CD14-positive monocyte (primary cell): ENCODE measurements at regions not wholly inside any gene's neighbourhood (a gene's known extent, or its start where the extent isn't known, plus 50 kb on each side); places are given as distances from the start of the nearest gene placed in this dataset.

ENCODE experiments used
- DNase-seq, 3 donors: peaks; one replicate each; pipeline ENCODE4 v3.0.0-alpha.2; 2011 to 2022
- H2AFZ ChIP-seq: 2 replicates; pipeline ENCODE4 v1.6.0; 2012; ENCODE audit warnings: mild to moderate bottlenecking, low read depth, low read length, inconsistent platforms; ENCODE audit not compliant: insufficient read depth, poor library complexity, severe bottlenecking
- H3K27ac ChIP-seq, 2 donors: 1 replicate in 1 of 2; 2 replicates in 1 of 2; pipeline ENCODE4 v1.5.1; 2012 to 2013; ENCODE audit warnings: low read length in 2 of 2, control low read depth in 1 of 2, inconsistent platforms in 1 of 2, low read depth in 1 of 2, mild to moderate bottlenecking in 1 of 2
- H3K27me3 ChIP-seq, 2 donors: one replicate each; pipeline versions ENCODE4 v1.6.0 to v1.6.1; 2011 to 2013; ENCODE audit warnings: low read length in 2 of 2; ENCODE audit not compliant: control insufficient read depth in 2 of 2, insufficient read depth in 2 of 2
- H3K36me3 ChIP-seq, 2 donors: replicated peaks in 1 of 2; 1 replicate in 1 of 2; 2 replicates in 1 of 2; pipeline versions ENCODE4 v1.5.1 to v1.6.1; 2012 to 2013; ENCODE audit warnings: low read length in 2 of 2, control low read depth in 1 of 2, inconsistent platforms in 1 of 2, mild to moderate bottlenecking in 1 of 2; ENCODE audit not compliant: insufficient read depth in 2 of 2, control insufficient read depth in 1 of 2
- H3K4me1 ChIP-seq, 2 donors: 1 replicate in 1 of 2; 2 replicates in 1 of 2; pipeline versions ENCODE4 v1.5.1 to v1.6.1; 2012 to 2013; ENCODE audit warnings: low read length in 2 of 2, control low read depth in 1 of 2, inconsistent platforms in 1 of 2, mild to moderate bottlenecking in 1 of 2, moderate library complexity in 1 of 2; ENCODE audit not compliant: insufficient read depth in 2 of 2, control insufficient read depth in 1 of 2
- H3K4me2 ChIP-seq: replicated peaks from 2 replicates; pipeline ENCODE3; 2012; ENCODE audit warnings: low read length, moderate library complexity, mild to moderate bottlenecking; ENCODE audit not compliant: poor library complexity, severe bottlenecking; ENCODE audit errors: extremely low read depth
- H3K4me3 ChIP-seq, 3 experiments: fragments of 200-600 bp in 1 of 3; sonication (generic) in 1 of 3; replicated peaks in 1 of 3; 1 replicate in 2 of 3; 2 replicates in 1 of 3; pipeline ENCODE4 v1.5.1; 2011 to 2013; ENCODE audit warnings: low read length in 3 of 3, mild to moderate bottlenecking in 3 of 3, control low read depth in 2 of 3, low read depth in 2 of 3, inconsistent platforms in 1 of 3, moderate library complexity in 1 of 3
- H3K79me2 ChIP-seq: 2 replicates; pipeline ENCODE4 v1.6.0; 2012; ENCODE audit warnings: mild to moderate bottlenecking, control low read depth, inconsistent platforms, low read length, moderate library complexity; ENCODE audit not compliant: insufficient read depth
- H3K9ac ChIP-seq: 2 replicates; pipeline ENCODE4 v1.6.0; 2017; ENCODE audit warnings: low read length, mild to moderate bottlenecking; ENCODE audit not compliant: insufficient read depth, poor library complexity, severe bottlenecking
- H3K9me3 ChIP-seq, 2 donors: replicated peaks in 1 of 2; 1 replicate in 1 of 2; 2 replicates in 1 of 2; pipeline versions ENCODE4 v1.5.1 to v1.6.1; 2012 to 2013; ENCODE audit warnings: low read length in 2 of 2, control low read depth in 1 of 2; ENCODE audit not compliant: control insufficient read depth in 1 of 2, insufficient read depth in 1 of 2
- H4K20me1 ChIP-seq: 2 replicates; pipeline ENCODE4 v1.6.0; 2012; ENCODE audit warnings: mild to moderate bottlenecking, low read length, control low read depth, moderate library complexity; ENCODE audit not compliant: insufficient read depth
- H3K27ac Mint-ChIP-seq, 7 donors: one replicate each; pipeline ENCODE4 v1.8.0; 2020; ENCODE audit warnings: mild to moderate bottlenecking in 7 of 7, mixed read lengths in 7 of 7, moderate library complexity in 6 of 7, inconsistent platforms in 2 of 7
- H3K27me3 Mint-ChIP-seq, 3 donors: one replicate each; pipeline ENCODE4 v1.8.0; 2021 to 2022; ENCODE audit warnings: low read depth in 3 of 3, mild to moderate bottlenecking in 3 of 3, mixed read lengths in 3 of 3, moderate library complexity in 3 of 3, inconsistent platforms in 1 of 3
- H3K36me3 Mint-ChIP-seq, 2 donors: one replicate each; pipeline ENCODE4 v1.8.0; 2020; ENCODE audit warnings: mixed read lengths in 2 of 2, inconsistent platforms in 1 of 2, mild to moderate bottlenecking in 1 of 2
- H3K4me1 Mint-ChIP-seq: one replicate; pipeline ENCODE4 v1.8.0; 2020; ENCODE audit warnings: mild to moderate bottlenecking, mixed read lengths
- H3K4me3 Mint-ChIP-seq, 2 donors: one replicate each; pipeline ENCODE4 v1.8.0; 2020; ENCODE audit warnings: mild to moderate bottlenecking in 2 of 2, mixed read lengths in 2 of 2, moderate library complexity in 1 of 2
- H3K9me3 Mint-ChIP-seq, 7 donors: one replicate each; pipeline ENCODE4 v1.8.0; 2020 to 2022; ENCODE audit warnings: mixed read lengths in 7 of 7, mild to moderate bottlenecking in 6 of 7, moderate library complexity in 6 of 7, inconsistent platforms in 2 of 7
- WGBS: methylation state at CpG from one replicate; pipeline ENCODE4 v1.1.5; 2013; ENCODE audit warnings: missing lambda C conversion rate; ENCODE audit not compliant: insufficient coverage; 5-methylcytosine and 5-hydroxymethylcytosine counted together
- intact Hi-C, 2 donors: fragments of 100-400 bp; cut with micrococcal nuclease; formaldehyde crosslinking; loops; one replicate each; pipeline versions ENCODE4 v1.15.0 to v1.15.1; 2023
- TF ChIP-seq, protein P1 (sequence below): fragments of 200-600 bp; IDR thresholded peaks from one replicate; pipeline ENCODE4 v1.8.0; 2022; ENCODE audit warnings: antibody characterized with exemption, mild to moderate bottlenecking

DNA sequence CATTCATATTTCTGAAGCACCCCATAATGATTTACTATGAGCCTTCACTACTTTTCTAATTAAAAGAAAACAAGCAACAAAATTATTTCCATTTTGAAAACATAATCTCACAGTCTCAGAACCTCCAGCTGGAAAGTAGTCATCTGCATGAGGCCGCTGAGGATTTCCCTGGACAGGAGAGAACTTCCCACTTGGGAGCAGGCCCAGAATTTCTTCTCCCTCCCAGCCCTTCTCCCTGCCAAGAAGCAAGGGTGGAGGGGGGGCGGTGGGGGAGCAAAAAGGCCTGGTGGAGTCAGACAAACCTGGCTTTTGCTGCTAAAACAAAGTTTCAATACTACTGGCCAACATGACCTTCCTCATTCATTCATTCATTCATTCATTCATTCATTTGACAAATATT lies 167.3 kb downstream of the PJA1 start:
- H3K27me3 Mint-ChIP-seq, result peaks cover 0 to 8% (median 0%) of the 10 kb centered on the region in 3 donors
- TF ChIP-seq, protein P1, sequence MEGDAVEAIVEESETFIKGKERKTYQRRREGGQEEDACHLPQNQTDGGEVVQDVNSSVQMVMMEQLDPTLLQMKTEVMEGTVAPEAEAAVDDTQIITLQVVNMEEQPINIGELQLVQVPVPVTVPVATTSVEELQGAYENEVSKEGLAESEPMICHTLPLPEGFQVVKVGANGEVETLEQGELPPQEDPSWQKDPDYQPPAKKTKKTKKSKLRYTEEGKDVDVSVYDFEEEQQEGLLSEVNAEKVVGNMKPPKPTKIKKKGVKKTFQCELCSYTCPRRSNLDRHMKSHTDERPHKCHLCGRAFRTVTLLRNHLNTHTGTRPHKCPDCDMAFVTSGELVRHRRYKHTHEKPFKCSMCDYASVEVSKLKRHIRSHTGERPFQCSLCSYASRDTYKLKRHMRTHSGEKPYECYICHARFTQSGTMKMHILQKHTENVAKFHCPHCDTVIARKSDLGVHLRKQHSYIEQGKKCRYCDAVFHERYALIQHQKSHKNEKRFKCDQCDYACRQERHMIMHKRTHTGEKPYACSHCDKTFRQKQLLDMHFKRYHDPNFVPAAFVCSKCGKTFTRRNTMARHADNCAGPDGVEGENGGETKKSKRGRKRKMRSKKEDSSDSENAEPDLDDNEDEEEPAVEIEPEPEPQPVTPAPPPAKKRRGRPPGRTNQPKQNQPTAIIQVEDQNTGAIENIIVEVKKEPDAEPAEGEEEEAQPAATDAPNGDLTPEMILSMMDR, result no peak
- Histone ChIP-seq H3K4me1 (peaks cover 23 to 26% of the 10 kb centered on the region in 2 donors), H3K4me2 (no peak overlapping the region), H3K9me3 (no peaks in the 10 kb centered on the region), H2AFZ (no peak overlapping the region), H3K27ac (no peak overlapping the region), H3K9ac (no peak overlapping the region), H3K36me3 (no peaks in the 10 kb centered on the region), H3K4me3 (no peak overlapping the region), H3K27me3 (peaks cover 0 to 2% of the 10 kb centered on the region in 2 donors), H3K79me2 (no peaks in the 10 kb centered on the region), H4K20me1 (no peaks in the 10 kb centered on the region)
- H3K4me3 Mint-ChIP-seq, result no peak overlapping the region
- DNase-seq, result no peak
- no peaks in the 10 kb centered on the region for H3K36me3 Mint-ChIP-seq
- peaks cover 17% of the 10 kb centered on the region for H3K4me1 Mint-ChIP-seq
- no peaks in the 10 kb centered on the region for H3K9me3 Mint-ChIP-seq
- no CpG with 5 or more reads among the region's 2 CpGs for WGBS
- H3K27ac Mint-ChIP-seq, result no peak overlapping the region
- intact Hi-C loops, result no loop called here

DNA sequence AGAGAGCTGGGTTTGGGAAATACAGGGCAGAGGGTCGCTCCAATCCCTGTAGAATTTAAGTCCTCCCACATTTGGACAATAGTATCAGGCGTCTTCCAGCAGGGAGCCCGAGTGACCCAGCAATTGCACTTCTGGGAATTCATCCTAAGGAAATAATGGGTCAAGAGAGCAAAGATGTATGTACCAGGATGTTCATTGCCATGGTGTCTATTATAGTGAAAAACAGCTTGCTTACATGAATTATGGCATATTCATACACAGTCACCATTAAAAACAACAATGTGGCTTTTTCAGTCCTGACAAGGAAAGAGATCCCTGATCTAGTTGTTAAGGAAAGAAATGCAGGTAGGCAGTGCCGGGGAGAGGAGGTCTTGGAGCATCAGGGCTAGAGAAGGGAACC lies 167.7 kb downstream of the PJA1 start:
- H3K4me1 ChIP-seq, result peaks cover 23 to 26% of the 10 kb centered on the region in 2 donors
- peaks cover 0 to 2% of the 10 kb centered on the region in 2 donors for H3K27me3 ChIP-seq
- H3K4me2 ChIP-seq, result no peak overlapping the region
- no peak overlapping the region for H3K9ac ChIP-seq
- no CpG with 5 or more reads among the region's 4 CpGs for WGBS
- no peak overlapping the region for H3K27ac ChIP-seq
- intact Hi-C loops, result no loop called here
- H3K4me3 ChIP-seq, result no peak overlapping the region
- no peak for DNase-seq
- Mint-ChIP-seq H3K4me1 (peaks cover 17% of the 10 kb centered on the region), H3K4me3 (no peak overlapping the region), H3K27ac (no peak overlapping the region), H3K9me3 (no peaks in the 10 kb centered on the region), H3K36me3 (no peaks in the 10 kb centered on the region), H3K27me3 (peaks cover 0 to 5% (median 0%) of the 10 kb centered on the region in 3 donors)
- TF ChIP-seq, protein P1, result no peak
- no peaks in the 10 kb centered on the region for H3K79me2 ChIP-seq
- H3K36me3 ChIP-seq, result no peaks in the 10 kb centered on the region
- H3K9me3 ChIP-seq, result no peaks in the 10 kb centered on the region
- H4K20me1 ChIP-seq, result no peaks in the 10 kb centered on the region
- no peak overlapping the region for H2AFZ ChIP-seq
